Mesendoderm (in vitro differentiated cells): ENCODE measurements at regions not wholly inside any gene's neighbourhood (a gene's known extent, or its start where the extent isn't known, plus 50 kb on each side); places are given as distances from the start of the nearest gene placed in this dataset.

Experiments used
- DNase-seq: peaks from one replicate; pipeline ENCODE4 v3.0.0; 2013
- H2AK5ac ChIP-seq: 2 replicates; pipeline ENCODE4 v1.6.1; 2013; ENCODE audit warnings: low read length, inconsistent platforms
- H2BK120ac ChIP-seq: 2 replicates; pipeline ENCODE4 v1.6.1; 2013; ENCODE audit warnings: low read depth, mild to moderate bottlenecking, low read length, moderate library complexity, mixed read lengths
- H2BK15ac ChIP-seq: replicated peaks from 2 replicates; pipeline ENCODE4 v1.6.1; 2013; ENCODE audit warnings: low read depth, mild to moderate bottlenecking, moderate library complexity
- H2BK5ac ChIP-seq: 2 replicates; pipeline ENCODE4 v1.6.1; 2013; ENCODE audit warnings: low read length, inconsistent platforms
- H3K18ac ChIP-seq: 2 replicates; pipeline ENCODE4 v1.6.1; 2013; ENCODE audit warnings: mild to moderate bottlenecking, low read length, mixed read lengths
- H3K23ac ChIP-seq: one replicate; pipeline ENCODE4 v1.6.1; 2013; ENCODE audit warnings: low read length
- H3K27ac ChIP-seq: 2 replicates; pipeline ENCODE4 v1.5.1; 2013; ENCODE audit warnings: low read depth, mild to moderate bottlenecking, inconsistent platforms, low read length, moderate library complexity
- H3K27me3 ChIP-seq: 2 replicates; pipeline ENCODE4 v1.6.1; 2013; ENCODE audit warnings: low read length, control low read depth, mild to moderate bottlenecking, inconsistent platforms; ENCODE audit not compliant: insufficient read depth, poor library complexity
- H3K36me3 ChIP-seq: 2 replicates; pipeline ENCODE4 v1.6.1; 2013; ENCODE audit warnings: low read length, inconsistent platforms; ENCODE audit not compliant: control insufficient read depth, insufficient read depth
- H3K4ac ChIP-seq: one replicate; pipeline ENCODE4 v1.6.1; 2013; ENCODE audit warnings: low read depth, mild to moderate bottlenecking, low read length, moderate library complexity
- H3K4me1 ChIP-seq: 2 replicates; pipeline ENCODE4 v1.6.1; 2013; ENCODE audit warnings: low read depth, low read length, inconsistent platforms; ENCODE audit not compliant: control insufficient read depth
- H3K4me2 ChIP-seq: 2 replicates; pipeline ENCODE4 v1.6.1; 2013; ENCODE audit warnings: low read length
- H3K4me3 ChIP-seq: 2 replicates; pipeline ENCODE4 v1.5.1; 2013; ENCODE audit warnings: mild to moderate bottlenecking, low read length
- H3K56ac ChIP-seq: one replicate; pipeline ENCODE4 v1.6.1; 2013; ENCODE audit warnings: low read length
- H3K79me1 ChIP-seq: 2 replicates; pipeline ENCODE4 v1.6.1; 2013; ENCODE audit warnings: low read length, inconsistent platforms
- H3K79me2 ChIP-seq: 2 replicates; pipeline ENCODE4 v1.6.1; 2013; ENCODE audit warnings: mild to moderate bottlenecking, low read length; ENCODE audit not compliant: control insufficient read depth, insufficient read depth
- H3K9ac ChIP-seq: 2 replicates; pipeline ENCODE4 v1.6.1; 2013; ENCODE audit warnings: low read length, inconsistent platforms
- H4K5ac ChIP-seq: one replicate; pipeline ENCODE4 v1.6.1; 2013; ENCODE audit warnings: low read length
- H4K8ac ChIP-seq: one replicate; pipeline ENCODE4 v1.6.1; 2013; ENCODE audit warnings: low read depth, mild to moderate bottlenecking, control low read depth, low read length, moderate library complexity
- WGBS: extraction: QIAGEN DNeasy Blood & Tissue Kit; methylation state at CpG from one replicate; pipeline ENCODE4 v1.1.7; 2013; ENCODE audit warnings: low lambda C conversion rate, missing lambda C conversion rate; ENCODE audit not compliant: insufficient coverage; ENCODE audit errors: extremely low coverage; 5-methylcytosine and 5-hydroxymethylcytosine counted together

GRCh38 chr20:40602381-40602780 is 86.7 kb downstream of the MAFB start:
- Histone ChIP-seq H3K36me3 (no peaks in the 10 kb centered on the region), H3K4ac (no peak overlapping the region), H3K27ac (no peak overlapping the region), H4K8ac (no peak overlapping the region), H3K4me1 (no peaks in the 10 kb centered on the region), H3K27me3 (no peaks in the 10 kb centered on the region), H4K5ac (no peak overlapping the region), H2BK120ac (no peak overlapping the region), H3K18ac (no peak overlapping the region), H2AK5ac (no peak overlapping the region), H3K56ac (no peak overlapping the region), H3K23ac (no peak overlapping the region), H3K4me3 (no peak overlapping the region), H3K4me2 (no peak overlapping the region), H2BK5ac (no peak overlapping the region), H3K79me1 (no peaks in the 10 kb centered on the region), H3K9ac (no peak overlapping the region), H3K79me2 (no peaks in the 10 kb centered on the region), H2BK15ac (no peak overlapping the region)
- no peak for DNase-seq
- WGBS, result no CpG with 5 or more reads among the region's 1 CpG

DNA sequence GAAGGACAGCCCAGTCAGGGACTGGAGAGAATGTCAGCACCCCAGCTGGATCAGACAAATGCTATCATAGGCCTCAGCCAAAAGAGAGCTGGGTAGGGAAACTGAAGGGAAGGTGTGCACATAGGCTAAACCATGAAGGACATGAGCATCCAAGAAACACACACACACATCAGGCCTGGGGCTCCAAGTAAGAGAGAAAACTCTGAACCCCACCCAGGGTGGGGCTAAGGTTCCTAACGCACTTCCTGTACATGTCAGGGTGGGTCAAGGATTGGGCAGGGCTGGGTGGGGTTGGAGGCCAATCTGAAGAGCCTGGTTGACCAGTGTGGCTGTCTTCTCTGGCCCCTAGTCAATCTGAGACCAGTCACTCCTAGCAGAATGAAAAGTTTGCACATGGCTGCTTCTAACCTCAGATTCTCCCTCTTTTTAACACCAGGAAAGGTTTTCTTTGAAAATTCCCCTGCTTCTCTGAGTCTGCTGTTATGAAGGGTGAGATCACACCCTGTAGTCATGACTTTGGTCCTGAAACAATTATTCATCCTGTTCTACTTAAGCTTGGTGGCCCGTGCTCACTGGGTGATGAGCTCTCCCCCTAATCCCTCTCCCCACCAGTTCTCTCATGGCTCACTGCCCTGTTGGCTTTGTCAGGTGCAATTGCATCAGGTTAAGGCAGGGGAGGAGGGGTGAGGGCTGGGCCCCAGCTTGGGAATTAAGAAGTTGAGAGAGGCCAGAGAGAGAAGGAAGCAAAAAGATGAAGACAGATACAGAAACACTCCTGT is 88.4 kb downstream of the MAFB start:
- DNase-seq, result no peak
- no peak overlapping the region for H3K27ac ChIP-seq
- no peak overlapping the region for H3K4me2 ChIP-seq
- H3K4me3 ChIP-seq, result no peak overlapping the region
- no CpG with 5 or more reads among the region's 2 CpGs for WGBS
- H3K79me2 ChIP-seq, result no peaks in the 10 kb centered on the region
- H2BK15ac ChIP-seq, result no peak overlapping the region
- no peaks in the 10 kb centered on the region for H3K27me3 ChIP-seq
- H4K5ac ChIP-seq, result no peak overlapping the region
- H2AK5ac ChIP-seq, result no peak overlapping the region
- no peak overlapping the region for H4K8ac ChIP-seq
- no peak overlapping the region for H2BK5ac ChIP-seq
- H3K36me3 ChIP-seq, result no peaks in the 10 kb centered on the region
- H3K23ac ChIP-seq, result no peak overlapping the region
- no peak overlapping the region for H2BK120ac ChIP-seq
- no peak overlapping the region for H3K56ac ChIP-seq
- no peak overlapping the region for H3K9ac ChIP-seq
- H3K18ac ChIP-seq, result no peak overlapping the region
- no peaks in the 10 kb centered on the region for H3K4me1 ChIP-seq
- no peak overlapping the region for H3K4ac ChIP-seq
- no peaks in the 10 kb centered on the region for H3K79me1 ChIP-seq

GRCh38 chr20:40599987-40600386 is 89.0 kb downstream of the MAFB start:
- H3K18ac ChIP-seq, result no peak overlapping the region
- H4K5ac ChIP-seq, result no peak overlapping the region
- no peak overlapping the region for H4K8ac ChIP-seq
- no peak overlapping the region for H3K9ac ChIP-seq
- H3K4me1 ChIP-seq, result no peaks in the 10 kb centered on the region
- WGBS, result no CpG with 5 or more reads among the region's 3 CpGs
- H2BK15ac ChIP-seq, result no peak overlapping the region
- H2BK120ac ChIP-seq, result no peak overlapping the region
- no peak overlapping the region for H2BK5ac ChIP-seq
- H3K36me3 ChIP-seq, result no peaks in the 10 kb centered on the region
- H3K4me3 ChIP-seq, result no peak overlapping the region
- H3K27me3 ChIP-seq, result no peaks in the 10 kb centered on the region
- no peak overlapping the region for H3K4me2 ChIP-seq
- H3K23ac ChIP-seq, result no peak overlapping the region
- no peak overlapping the region for H3K4ac ChIP-seq
- no peak overlapping the region for H2AK5ac ChIP-seq
- H3K27ac ChIP-seq, result no peak overlapping the region
- no peak for DNase-seq
- H3K79me1 ChIP-seq, result no peaks in the 10 kb centered on the region
- no peak overlapping the region for H3K56ac ChIP-seq
- no peaks in the 10 kb centered on the region for H3K79me2 ChIP-seq

DNA sequence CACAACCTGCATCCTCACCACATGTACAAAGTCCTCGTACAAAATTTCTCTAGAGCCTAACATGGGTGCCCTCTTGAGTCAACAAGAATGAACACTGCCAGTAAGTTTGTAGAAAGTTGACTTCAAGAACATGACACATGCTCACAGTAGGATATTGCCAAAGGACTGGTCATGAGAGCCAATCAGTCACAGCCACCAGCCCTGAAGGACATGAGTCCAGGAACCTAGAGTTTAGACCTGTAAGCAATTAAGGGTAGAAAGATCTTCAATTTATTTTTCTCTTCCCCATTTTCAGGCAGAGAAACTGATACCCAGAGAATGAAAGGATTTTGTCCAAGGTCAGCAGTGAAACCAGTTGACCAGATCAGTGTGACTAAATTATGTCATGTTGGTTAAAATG is 96.1 kb downstream of the MAFB start:
- no peak overlapping the region for H3K4ac ChIP-seq

DNA sequence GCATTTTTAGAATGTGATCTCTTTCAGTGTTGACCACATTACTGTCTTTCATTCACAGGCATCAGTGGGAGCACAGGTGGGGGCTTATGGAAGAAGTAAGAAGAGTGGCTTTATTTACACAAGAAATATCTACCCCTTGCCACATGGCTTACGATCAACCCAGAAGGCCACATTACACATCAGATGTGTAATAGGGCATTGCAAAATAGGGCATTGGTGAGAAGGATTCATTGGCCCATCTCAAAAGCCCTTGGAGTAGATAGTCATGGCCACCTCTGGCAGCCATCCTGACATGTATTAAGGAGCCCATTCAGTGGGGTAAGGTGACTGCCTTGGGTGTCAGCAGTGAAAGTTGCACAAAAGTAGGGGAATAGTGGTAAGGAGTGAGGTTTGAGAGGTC is 97.5 kb downstream of the MAFB start:
- Histone ChIP-seq H3K27ac (no peak overlapping the region), H3K56ac (no peak overlapping the region), H3K27me3 (no peaks in the 10 kb centered on the region), H2BK5ac (no peak overlapping the region), H3K4me3 (no peak overlapping the region), H2BK120ac (no peak overlapping the region), H4K8ac (no peak overlapping the region), H3K23ac (no peak overlapping the region), H3K36me3 (no peaks in the 10 kb centered on the region), H3K4ac (no peak overlapping the region), H3K4me2 (no peak overlapping the region), H3K79me2 (no peaks in the 10 kb centered on the region), H2BK15ac (no peak overlapping the region), H4K5ac (no peak overlapping the region), H3K4me1 (no peaks in the 10 kb centered on the region), H3K18ac (no peak overlapping the region), H2AK5ac (no peak overlapping the region), H3K79me1 (no peaks in the 10 kb centered on the region), H3K9ac (no peak overlapping the region)
- DNase-seq, result no peak
- no CpG with 5 or more reads among the region's 1 CpG for WGBS

More for the DNA sequence above, 96.1 kb downstream of the MAFB start:
- Histone ChIP-seq H3K79me1 (no peaks in the 10 kb centered on the region), H3K79me2 (no peaks in the 10 kb centered on the region), H2AK5ac (no peak overlapping the region), H3K9ac (no peak overlapping the region), H3K4me1 (no peaks in the 10 kb centered on the region), H3K4me3 (no peak overlapping the region), H2BK120ac (no peak overlapping the region), H3K56ac (no peak overlapping the region), H3K4me2 (no peak overlapping the region), H3K18ac (no peak overlapping the region), H4K5ac (no peak overlapping the region), H4K8ac (no peak overlapping the region), H3K27ac (no peak overlapping the region), H2BK5ac (no peak overlapping the region), H3K36me3 (no peaks in the 10 kb centered on the region), H3K23ac (no peak overlapping the region), H2BK15ac (no peak overlapping the region), H3K27me3 (no peaks in the 10 kb centered on the region)
- WGBS, result no CpG with 5 or more reads among the region's 1 CpG
- DNase-seq, result no peak

- H3K18ac ChIP-seq, result no peak overlapping the region
- H4K8ac ChIP-seq, result no peak overlapping the region
- H3K4ac ChIP-seq, result no peak overlapping the region
- H3K23ac ChIP-seq, result no peak overlapping the region
- no peak overlapping the region for H3K27ac ChIP-seq
- H3K9ac ChIP-seq, result no peak overlapping the region
- H2BK120ac ChIP-seq, result no peak overlapping the region
- H2AK5ac ChIP-seq, result no peak overlapping the region
- no peak overlapping the region for H2BK15ac ChIP-seq
- H3K79me2 ChIP-seq, result no peaks in the 10 kb centered on the region
- no peak overlapping the region for H3K4me3 ChIP-seq
- H4K5ac ChIP-seq, result no peak overlapping the region
- WGBS, result no CpG with 5 or more reads among the region's 1 CpG
- no peaks in the 10 kb centered on the region for H3K4me1 ChIP-seq
- no peak overlapping the region for H3K56ac ChIP-seq
- H2BK5ac ChIP-seq, result no peak overlapping the region
- no peak for DNase-seq
- no peak overlapping the region for H3K4me2 ChIP-seq
- no peaks in the 10 kb centered on the region for H3K79me1 ChIP-seq
- no peaks in the 10 kb centered on the region for H3K27me3 ChIP-seq
- H3K36me3 ChIP-seq, result no peaks in the 10 kb centered on the region
These were observed 97.9 kb downstream of the MAFB start for GRCh38 chr20:40591119-40591518.
